Neural cell (in vitro differentiated cells): ENCODE measurements at regions not wholly inside any gene's neighbourhood (a gene's known extent, or its start where the extent isn't known, plus 50 kb on each side); places are given as distances from the start of the nearest gene placed in this dataset.

Experiments used
- EP300 ChIP-seq: fragments of 450-650 bp; conservative IDR thresholded peaks from 2 replicates; pipeline ENCODE4 v1.6.1; 2014; ENCODE audit warnings: antibody characterized with exemption, mild to moderate bottlenecking, moderate library complexity; ENCODE audit not compliant: poor library complexity, severe bottlenecking
- EZH2 ChIP-seq: fragments of 200-600, 300-800 bp; shearing (Covaris generic), sonication (generic); IDR thresholded peaks from 2 replicates; pipeline ENCODE4 v1.6.1; 2014; ENCODE audit warnings: antibody characterized with exemption, low read length, borderline replicate concordance, mild to moderate bottlenecking; ENCODE audit not compliant: insufficient read depth, poor library complexity, severe bottlenecking
- MXI1 ChIP-seq: fragments of 450-650 bp; conservative IDR thresholded peaks from 2 replicates; pipeline ENCODE4 v1.6.1; 2014; ENCODE audit warnings: antibody characterized with exemption, mild to moderate bottlenecking; ENCODE audit not compliant: poor library complexity, severe bottlenecking
- POLR2AphosphoS5 ChIP-seq: IDR thresholded peaks from 2 replicates; pipeline ENCODE4 v1.6.1; 2012
- SMC3 ChIP-seq: fragments of 450-650 bp; conservative IDR thresholded peaks from 2 replicates; pipeline ENCODE4 v1.6.1; 2014; ENCODE audit warnings: antibody characterized with exemption, mild to moderate bottlenecking, moderate library complexity; ENCODE audit not compliant: poor library complexity
- TF ChIP-seq, protein P1 (sequence below): fragments of 450-650 bp; IDR thresholded peaks from 2 replicates; pipeline ENCODE4 v1.5.1; 2014; ENCODE audit warnings: antibody characterized with exemption, mild to moderate bottlenecking, moderate library complexity; ENCODE audit not compliant: poor library complexity, severe bottlenecking
- TF ChIP-seq, protein P2 (sequence below): IDR thresholded peaks from 2 replicates; pipeline ENCODE4 v1.6.1; 2012; ENCODE audit warnings: borderline replicate concordance

DNA sequence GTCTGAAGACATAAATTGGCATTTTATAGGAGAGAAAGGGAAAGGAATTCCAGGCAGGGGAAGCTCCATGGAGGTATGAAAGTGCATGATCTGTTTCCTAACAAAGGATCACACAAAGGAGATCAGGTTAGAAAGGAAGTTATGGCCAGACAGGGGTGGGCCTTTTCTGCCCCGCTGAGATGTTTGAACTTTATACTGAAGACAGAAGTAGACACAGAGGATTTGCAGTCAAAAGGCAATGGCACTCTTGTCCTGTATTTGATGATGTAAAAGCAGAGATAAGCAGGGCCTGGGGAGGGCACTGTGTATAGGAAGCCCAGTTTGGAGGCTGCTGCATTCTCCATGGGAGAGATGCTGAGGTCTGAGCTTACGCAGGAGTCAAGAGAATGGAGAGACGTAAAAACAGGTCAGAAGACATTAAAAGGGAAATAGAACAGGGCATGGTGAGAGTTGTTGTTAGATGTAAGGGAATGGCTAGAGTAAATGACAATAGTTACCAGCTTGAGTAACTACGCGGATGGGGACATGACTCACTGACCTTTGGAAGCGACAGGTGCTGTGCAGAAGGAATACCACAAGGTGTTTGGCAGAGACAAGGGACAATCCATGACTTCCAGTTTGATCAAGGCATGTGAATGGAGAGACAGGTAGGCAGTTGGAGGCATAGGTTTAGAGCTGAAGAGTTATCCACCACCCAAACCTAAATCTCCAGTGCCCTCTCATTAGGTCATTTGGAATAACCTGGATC is 190.6 kb upstream of the SASH1 start:
- TF ChIP-seq EP300 (no peak), EZH2 (no peak), SMC3 (no peak), POLR2AphosphoS5 (no peak), MXI1 (no peak)
- TF ChIP-seq, protein P1, sequence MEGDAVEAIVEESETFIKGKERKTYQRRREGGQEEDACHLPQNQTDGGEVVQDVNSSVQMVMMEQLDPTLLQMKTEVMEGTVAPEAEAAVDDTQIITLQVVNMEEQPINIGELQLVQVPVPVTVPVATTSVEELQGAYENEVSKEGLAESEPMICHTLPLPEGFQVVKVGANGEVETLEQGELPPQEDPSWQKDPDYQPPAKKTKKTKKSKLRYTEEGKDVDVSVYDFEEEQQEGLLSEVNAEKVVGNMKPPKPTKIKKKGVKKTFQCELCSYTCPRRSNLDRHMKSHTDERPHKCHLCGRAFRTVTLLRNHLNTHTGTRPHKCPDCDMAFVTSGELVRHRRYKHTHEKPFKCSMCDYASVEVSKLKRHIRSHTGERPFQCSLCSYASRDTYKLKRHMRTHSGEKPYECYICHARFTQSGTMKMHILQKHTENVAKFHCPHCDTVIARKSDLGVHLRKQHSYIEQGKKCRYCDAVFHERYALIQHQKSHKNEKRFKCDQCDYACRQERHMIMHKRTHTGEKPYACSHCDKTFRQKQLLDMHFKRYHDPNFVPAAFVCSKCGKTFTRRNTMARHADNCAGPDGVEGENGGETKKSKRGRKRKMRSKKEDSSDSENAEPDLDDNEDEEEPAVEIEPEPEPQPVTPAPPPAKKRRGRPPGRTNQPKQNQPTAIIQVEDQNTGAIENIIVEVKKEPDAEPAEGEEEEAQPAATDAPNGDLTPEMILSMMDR, result no peak
- TF ChIP-seq, protein P2, sequence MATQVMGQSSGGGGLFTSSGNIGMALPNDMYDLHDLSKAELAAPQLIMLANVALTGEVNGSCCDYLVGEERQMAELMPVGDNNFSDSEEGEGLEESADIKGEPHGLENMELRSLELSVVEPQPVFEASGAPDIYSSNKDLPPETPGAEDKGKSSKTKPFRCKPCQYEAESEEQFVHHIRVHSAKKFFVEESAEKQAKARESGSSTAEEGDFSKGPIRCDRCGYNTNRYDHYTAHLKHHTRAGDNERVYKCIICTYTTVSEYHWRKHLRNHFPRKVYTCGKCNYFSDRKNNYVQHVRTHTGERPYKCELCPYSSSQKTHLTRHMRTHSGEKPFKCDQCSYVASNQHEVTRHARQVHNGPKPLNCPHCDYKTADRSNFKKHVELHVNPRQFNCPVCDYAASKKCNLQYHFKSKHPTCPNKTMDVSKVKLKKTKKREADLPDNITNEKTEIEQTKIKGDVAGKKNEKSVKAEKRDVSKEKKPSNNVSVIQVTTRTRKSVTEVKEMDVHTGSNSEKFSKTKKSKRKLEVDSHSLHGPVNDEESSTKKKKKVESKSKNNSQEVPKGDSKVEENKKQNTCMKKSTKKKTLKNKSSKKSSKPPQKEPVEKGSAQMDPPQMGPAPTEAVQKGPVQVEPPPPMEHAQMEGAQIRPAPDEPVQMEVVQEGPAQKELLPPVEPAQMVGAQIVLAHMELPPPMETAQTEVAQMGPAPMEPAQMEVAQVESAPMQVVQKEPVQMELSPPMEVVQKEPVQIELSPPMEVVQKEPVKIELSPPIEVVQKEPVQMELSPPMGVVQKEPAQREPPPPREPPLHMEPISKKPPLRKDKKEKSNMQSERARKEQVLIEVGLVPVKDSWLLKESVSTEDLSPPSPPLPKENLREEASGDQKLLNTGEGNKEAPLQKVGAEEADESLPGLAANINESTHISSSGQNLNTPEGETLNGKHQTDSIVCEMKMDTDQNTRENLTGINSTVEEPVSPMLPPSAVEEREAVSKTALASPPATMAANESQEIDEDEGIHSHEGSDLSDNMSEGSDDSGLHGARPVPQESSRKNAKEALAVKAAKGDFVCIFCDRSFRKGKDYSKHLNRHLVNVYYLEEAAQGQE, result no peak
